ENCODE measurements at regions not wholly inside any gene's neighbourhood (a gene's known extent, or its start where the extent isn't known, plus 50 kb on each side); places are given as distances from the start of the nearest gene placed in this dataset.

GRCh38 chr2:12284487-12284886 is 432.2 kb upstream of the TRIB2 start:
- no peak for TF ChIP-seq CTCF (IDR thresholded peaks at IDR 0.05)
- TF ChIP-seq POLR2A (IDR thresholded peaks at IDR 0.05): no peak

All from right lobe of liver (tissue), 4 donors.